Esophagus squamous epithelium (tissue), 5 donors: ENCODE measurements at regions not wholly inside any gene's neighbourhood (a gene's known extent, or its start where the extent isn't known, plus 50 kb on each side); places are given as distances from the start of the nearest gene placed in this dataset.

Experiments
- DNase-seq: peaks from one replicate; lab custom pipeline; 2025; lab: John Stamatoyannopoulos, UW
- H3K27ac ChIP-seq, 4 donors: fragments of 200-600 bp; sonication (generic); one replicate each; pipeline ENCODE4 v1.5.1; 2016 to 2019; ENCODE audit warnings: mild to moderate bottlenecking in 1 of 4
- H3K27me3 ChIP-seq, 4 donors: fragments of 200-600 bp; sonication (generic); 1 replicate in 3 of 4; 2 replicates in 1 of 4; pipeline versions ENCODE4 v1.5.1 to v1.6.0; 2017 to 2021; ENCODE audit warnings: antibody characterized with exemption in 1 of 4
- H3K36me3 ChIP-seq, 3 donors: fragments of 200-600 bp; sonication (generic); one replicate each; pipeline ENCODE4 v1.5.1; 2016 to 2019
- H3K4me1 ChIP-seq, 3 donors: fragments of 200-600 bp; sonication (generic); one replicate each; pipeline ENCODE4 v1.5.1; 2017 to 2019
- H3K4me3 ChIP-seq, 4 donors: fragments of 200-600 bp; sonication (generic); 1 replicate in 3 of 4; 2 replicates in 1 of 4; pipeline ENCODE4 v1.5.1; 2016 to 2019; ENCODE audit warnings: mild to moderate bottlenecking in 2 of 4, moderate library complexity in 1 of 4
- H3K9me3 ChIP-seq, 3 donors: fragments of 200-600 bp; sonication (generic); one replicate each; pipeline ENCODE4 v1.5.1; 2016 to 2019
- POLR2A ChIP-seq, 4 donors: fragments of 450-650 bp; IDR thresholded peaks; one replicate each; pipeline ENCODE4 v1.6.1; 2017; ENCODE audit warnings: antibody characterized with exemption in 4 of 4, mild to moderate bottlenecking in 4 of 4, moderate library complexity in 3 of 4
- whole genome bisulfite sequencing, 2 donors: methylation state at CpG; one replicate each; pipeline ENCODE4 v1.1.5; 2018; 5-methylcytosine and 5-hydroxymethylcytosine counted together
- intact Hi-C: fragments of 100-400 bp; cut with DNase I; formaldehyde crosslinking; loops from one replicate; pipeline ENCODE4 v1.15.0; 2022
- TF ChIP-seq, protein P1 (sequence below), 6 experiments: fragments of 450-650 bp in 4 of 6; fragments of 200-600 bp in 2 of 6; sonication (generic) in 2 of 6; IDR thresholded peaks; one replicate each; pipeline ENCODE4 v1.5.1; 2016 to 2019; ENCODE audit warnings: antibody characterized with exemption in 6 of 6, mild to moderate bottlenecking in 4 of 6, moderate library complexity in 4 of 6
- donor health status: DM: yes; HTN: yes; CAD: no.

DNA sequence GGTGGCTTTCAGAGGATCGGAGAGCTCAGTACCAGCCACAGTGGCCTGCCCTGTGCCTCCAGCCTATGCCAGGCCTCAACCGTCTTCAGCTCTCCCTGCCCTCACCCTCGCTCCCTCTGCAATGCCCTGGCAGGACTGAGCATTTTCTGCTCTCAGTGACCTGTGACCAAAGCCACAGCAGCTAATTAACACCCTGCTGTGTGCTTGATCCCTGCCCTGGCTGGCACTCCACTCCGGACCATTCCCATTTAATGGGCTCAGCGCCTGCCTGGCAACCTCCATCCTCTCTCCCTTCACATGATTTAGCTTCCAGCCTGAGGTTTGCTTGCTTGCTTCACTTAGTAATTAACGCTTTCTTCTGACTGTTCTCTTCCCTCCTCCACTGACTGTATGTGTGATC is 287.5 kb downstream of the LRFN2 start:
- H3K4me1 ChIP-seq = no peaks in the 10 kb centered on the region
- WGBS, 2 donors = 88 to 92% methylated on average over 2 to 6 of the region's 6 CpGs
- intact Hi-C loops = no loop called here

DNA sequence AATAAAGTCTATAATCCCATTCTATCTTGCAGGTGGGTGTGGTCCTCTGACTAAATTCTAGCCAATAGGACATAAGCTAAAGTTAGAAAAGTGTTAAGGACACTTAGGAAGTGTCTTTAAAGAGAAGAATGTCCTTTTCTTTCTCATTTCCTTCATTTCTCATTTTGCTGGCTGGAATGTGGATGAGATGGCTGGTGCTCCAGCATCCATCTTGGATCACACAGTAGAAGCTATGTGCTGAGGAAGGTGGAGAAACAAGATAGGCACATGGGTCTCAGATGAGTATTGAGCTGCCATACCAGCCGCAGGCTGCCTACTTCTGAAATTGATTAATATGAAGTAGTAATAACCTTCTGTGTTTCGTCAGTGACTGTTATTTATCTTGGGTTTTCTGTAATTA is 289.0 kb downstream of the LRFN2 start:
- Histone ChIP-seq H3K36me3 (no peaks in the 10 kb centered on the region), H3K9me3 (peaks cover 0 to 19% (median 7%) of the 10 kb centered on the region in 3 donors), H3K4me1 (peaks cover 0 to 8% (median 0%) of the 10 kb centered on the region in 3 donors), H3K27me3 (no peaks in the 10 kb centered on the region), H3K4me3 (no peak overlapping the region), H3K27ac (no peak overlapping the region)
- DNase-seq = no peak
- WGBS, 2 donors = 93% methylated on average over 2 of the region's 2 CpGs
- TF ChIP-seq, protein P1, sequence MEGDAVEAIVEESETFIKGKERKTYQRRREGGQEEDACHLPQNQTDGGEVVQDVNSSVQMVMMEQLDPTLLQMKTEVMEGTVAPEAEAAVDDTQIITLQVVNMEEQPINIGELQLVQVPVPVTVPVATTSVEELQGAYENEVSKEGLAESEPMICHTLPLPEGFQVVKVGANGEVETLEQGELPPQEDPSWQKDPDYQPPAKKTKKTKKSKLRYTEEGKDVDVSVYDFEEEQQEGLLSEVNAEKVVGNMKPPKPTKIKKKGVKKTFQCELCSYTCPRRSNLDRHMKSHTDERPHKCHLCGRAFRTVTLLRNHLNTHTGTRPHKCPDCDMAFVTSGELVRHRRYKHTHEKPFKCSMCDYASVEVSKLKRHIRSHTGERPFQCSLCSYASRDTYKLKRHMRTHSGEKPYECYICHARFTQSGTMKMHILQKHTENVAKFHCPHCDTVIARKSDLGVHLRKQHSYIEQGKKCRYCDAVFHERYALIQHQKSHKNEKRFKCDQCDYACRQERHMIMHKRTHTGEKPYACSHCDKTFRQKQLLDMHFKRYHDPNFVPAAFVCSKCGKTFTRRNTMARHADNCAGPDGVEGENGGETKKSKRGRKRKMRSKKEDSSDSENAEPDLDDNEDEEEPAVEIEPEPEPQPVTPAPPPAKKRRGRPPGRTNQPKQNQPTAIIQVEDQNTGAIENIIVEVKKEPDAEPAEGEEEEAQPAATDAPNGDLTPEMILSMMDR (IDR thresholded peaks at IDR 0.05) = no peak
- no peak for TF ChIP-seq POLR2A (IDR thresholded peaks at IDR 0.05)
- intact Hi-C loops = no loop called here

More for the DNA sequence above, 287.5 kb downstream of the LRFN2 start:
- no peaks in the 10 kb centered on the region for H3K27me3 ChIP-seq
- H3K27ac ChIP-seq = no peak overlapping the region
- TF ChIP-seq POLR2A (IDR thresholded peaks at IDR 0.05) = no peak
- TF ChIP-seq, protein P1 (IDR thresholded peaks at IDR 0.05) = no peak
- no peak for DNase-seq
- H3K4me3 ChIP-seq = no peak overlapping the region
- H3K36me3 ChIP-seq = no peaks in the 10 kb centered on the region
- peaks cover 0 to 15% (median 7%) of the 10 kb centered on the region in 3 donors for H3K9me3 ChIP-seq

DNA sequence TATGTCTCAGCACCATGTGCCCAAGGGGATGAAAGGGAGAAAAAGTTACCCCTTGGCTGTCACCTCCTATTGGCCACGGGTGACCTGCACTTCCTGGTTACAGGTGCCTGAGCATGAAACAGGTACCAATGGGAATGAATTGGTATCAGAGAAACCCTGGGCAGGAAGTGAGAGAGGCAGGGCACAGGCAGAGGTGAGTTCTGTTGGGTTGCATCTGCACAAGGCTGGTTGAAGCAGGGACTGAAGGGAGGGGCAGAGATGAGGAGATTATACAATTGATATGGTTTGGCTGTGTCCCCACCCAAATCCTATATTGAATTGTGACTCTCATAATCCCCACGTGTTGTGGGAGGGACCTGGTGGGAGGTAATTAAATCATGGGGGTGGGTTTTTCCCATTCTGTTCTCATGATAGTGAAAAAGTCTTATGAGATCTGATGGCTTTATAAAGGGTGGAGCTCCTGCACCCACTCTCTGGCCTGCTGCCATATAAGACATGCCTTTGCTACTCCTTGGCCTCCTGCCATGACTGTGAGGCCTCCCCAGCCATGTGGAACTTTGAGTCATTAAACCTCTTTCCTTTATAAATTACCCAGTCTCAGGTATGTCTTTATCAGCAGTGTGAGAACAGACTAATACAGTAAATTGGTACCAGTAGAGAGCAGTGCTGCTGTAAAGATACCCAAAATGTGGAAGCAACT is 291.8 kb downstream of the LRFN2 start:
- peak overlapping the region in 1 of 4 donors; percentile 32 for H3K27ac ChIP-seq
- peaks cover 0 to 19% (median 7%) of the 10 kb centered on the region in 3 donors for H3K9me3 ChIP-seq
- intact Hi-C loops = no loop called here
- peaks cover 6 to 36% (median 18%) of the 10 kb centered on the region in 3 donors for H3K4me1 ChIP-seq
- WGBS, 2 donors = 47 to 49% methylated on average over 1 to 2 of the region's 2 CpGs
- H3K36me3 ChIP-seq = no peaks in the 10 kb centered on the region
- no peak for DNase-seq
- H3K4me3 ChIP-seq = no peak overlapping the region
- no peaks in the 10 kb centered on the region for H3K27me3 ChIP-seq
- TF ChIP-seq POLR2A (IDR thresholded peaks at IDR 0.05) = no peak
- TF ChIP-seq, protein P1 (IDR thresholded peaks at IDR 0.05) = no peak

DNA sequence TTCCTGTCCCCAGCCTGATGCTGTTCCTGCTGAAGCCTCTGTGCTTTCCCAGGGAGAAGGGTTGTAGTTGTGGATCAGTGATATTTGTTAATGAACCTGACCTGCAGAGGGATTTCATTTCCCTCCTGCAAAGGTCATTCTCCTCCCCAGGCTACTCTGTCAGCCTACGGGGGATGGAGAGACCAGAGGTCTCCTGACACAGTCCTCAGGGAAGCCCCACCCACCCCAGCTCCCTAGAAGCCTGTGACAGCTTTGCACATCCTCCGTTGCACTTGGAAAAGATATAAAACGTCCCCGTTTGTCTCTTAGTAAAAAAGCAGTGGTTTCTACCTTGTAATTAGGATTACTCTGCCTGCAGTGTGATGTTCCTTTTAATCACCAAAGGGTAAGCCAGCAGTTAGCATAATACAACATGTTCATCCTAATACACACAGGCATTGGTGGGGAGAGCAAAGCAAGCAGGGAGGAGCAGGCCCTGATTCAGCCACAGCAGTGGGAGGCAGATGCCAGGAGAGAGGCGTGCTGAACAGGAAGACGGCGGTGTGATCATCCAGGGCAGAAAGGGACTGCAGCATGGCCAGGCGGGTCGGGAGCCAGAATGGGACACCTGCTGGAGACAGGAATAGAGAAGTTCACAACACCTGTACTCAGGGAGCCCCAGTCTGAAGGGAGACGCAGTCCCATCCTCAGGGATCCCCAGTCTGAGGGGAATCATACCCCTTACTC is 293.5 kb downstream of the LRFN2 start:
- H3K36me3 ChIP-seq = no peaks in the 10 kb centered on the region
- peaks cover 0 to 19% (median 7%) of the 10 kb centered on the region in 3 donors for H3K9me3 ChIP-seq
- WGBS, 2 donors = 55 to 64% methylated on average over 7 to 10 of the region's 10 CpGs
- intact Hi-C loops = no loop called here
- DNase-seq = no peak
- H3K27me3 ChIP-seq = no peaks in the 10 kb centered on the region
- no peak overlapping the region for H3K4me3 ChIP-seq
- H3K27ac ChIP-seq = peak overlapping the region in 2 of 4 donors; percentile 4 to 32
- peaks cover 6 to 45% (median 23%) of the 10 kb centered on the region in 3 donors for H3K4me1 ChIP-seq
- TF ChIP-seq, protein P1 (IDR thresholded peaks at IDR 0.05) = no peak
- no peak for TF ChIP-seq POLR2A (IDR thresholded peaks at IDR 0.05)

DNA sequence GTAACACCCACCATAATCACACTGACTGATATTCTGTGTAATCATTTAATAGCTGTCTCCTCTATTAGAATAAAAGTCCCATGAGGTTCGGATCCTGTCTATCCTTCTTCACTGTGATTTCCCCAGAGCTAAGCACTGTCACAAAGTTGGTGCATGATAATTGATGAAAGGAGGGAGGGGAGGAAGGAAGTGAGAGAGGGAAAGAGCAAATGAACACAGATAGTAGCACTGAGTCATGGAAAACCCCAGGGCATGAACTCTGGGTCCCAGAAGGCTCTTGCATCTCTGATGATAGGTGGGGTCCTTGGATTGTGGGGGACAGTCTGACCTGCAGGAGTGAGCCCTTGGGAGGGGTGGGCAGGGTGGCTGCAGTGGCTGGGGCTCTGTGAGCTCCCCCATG is 294.1 kb downstream of the LRFN2 start:
- Histone ChIP-seq H3K9me3 (peaks cover 0 to 19% (median 7%) of the 10 kb centered on the region in 3 donors), H3K36me3 (no peaks in the 10 kb centered on the region), H3K27ac (peak overlapping the region in 2 of 4 donors; percentile 4 to 80), H3K4me1 (peaks cover 6 to 51% (median 23%) of the 10 kb centered on the region in 3 donors), H3K27me3 (no peaks in the 10 kb centered on the region), H3K4me3 (no peak overlapping the region)
- WGBS, 2 donors = 20 to 50% methylated on average over 1 of the region's 1 CpG
- DNase-seq = no peak
- TF ChIP-seq, protein P1 (IDR thresholded peaks at IDR 0.05) = no peak
- no peak for TF ChIP-seq POLR2A (IDR thresholded peaks at IDR 0.05)
- intact Hi-C loops = no loop called here
